Activated B cell treated with CpG ODN at 0.5 μM for 24 hours (primary cell): ENCODE measurements at regions not wholly inside any gene's neighbourhood (a gene's known extent, or its start where the extent isn't known, plus 50 kb on each side); places are given as distances from the start of the nearest gene placed in this dataset.

Experiments used
- ATAC-seq: fragments of 200-7000 bp; cut with Tn5 transposase; one replicate; pipeline ENCODE4 v1.10.0; 2021; ENCODE audit warnings: low read depth, mild to moderate bottlenecking, moderate library complexity
- CTCF ChIA-PET: fragments of 350-600 bp; sonication (Branson Sonifier 250); formaldehyde crosslinking; loops from one replicate; lab custom pipeline; 2021; ENCODE audit warnings: antibody characterized with exemption; lab: Charles Lee
- POLR2A ChIA-PET: fragments of 350-600 bp; sonication (Branson Sonifier 250); formaldehyde crosslinking; loops from one replicate; lab custom pipeline; 2021; ENCODE audit warnings: antibody characterized with exemption; lab: Charles Lee
- DNase-seq: peaks from one replicate; pipeline ENCODE4 v3.0.0; 2022
- H3K27ac Mint-ChIP-seq: one replicate; pipeline ENCODE4 v1.8.0; 2020; ENCODE audit warnings: mixed read lengths
- H3K27me3 Mint-ChIP-seq: one replicate; pipeline ENCODE4 v1.8.0; 2021; ENCODE audit warnings: mixed read lengths
- H3K36me3 Mint-ChIP-seq: one replicate; pipeline ENCODE4 v1.8.0; 2021; ENCODE audit warnings: low read depth, mixed read lengths
- H3K4me1 Mint-ChIP-seq: one replicate; pipeline ENCODE4 v1.8.0; 2021; ENCODE audit warnings: mixed read lengths
- H3K4me3 Mint-ChIP-seq: one replicate; pipeline ENCODE4 v1.8.0; 2020; ENCODE audit warnings: mild to moderate bottlenecking, mixed read lengths
- H3K9me3 Mint-ChIP-seq: one replicate; pipeline ENCODE4 v1.8.0; 2020; ENCODE audit warnings: mixed read lengths
- CTCF ChIP-seq: fragments of 200-600 bp; IDR thresholded peaks from one replicate; pipeline ENCODE4 v1.8.0; 2022; ENCODE audit warnings: antibody characterized with exemption, mild to moderate bottlenecking
- intact Hi-C: fragments of 100-400 bp; cut with micrococcal nuclease; formaldehyde crosslinking; loops from one replicate; pipeline ENCODE4 v1.15.1; 2024

GRCh38 chr1:209456878-209457277 is 126.6 kb upstream of the CAMK1G start:
- Mint-ChIP-seq H3K36me3 (no peaks in the 10 kb centered on the region), H3K4me3 (no peak overlapping the region), H3K4me1 (no peaks in the 10 kb centered on the region), H3K27me3 (peaks cover 15% of the 10 kb centered on the region), H3K27ac (no peak overlapping the region), H3K9me3 (peaks cover 4% of the 10 kb centered on the region)
- ChIA-PET CTCF (no interaction called here), POLR2A (no interaction called here)
- intact Hi-C loops, result no loop called here
- no peak for ATAC-seq
- DNase-seq, result no peak
- no peak for TF ChIP-seq CTCF

- H3K4me3 Mint-ChIP-seq, result no peak overlapping the region
- no peak for DNase-seq
- intact Hi-C loops, result no loop called here
These were observed 126.0 kb upstream of the CAMK1G start for GRCh38 chr1:209457401-209458125.

GRCh38 chr1:209458921-209459320 is 124.6 kb upstream of the CAMK1G start:
- ChIA-PET CTCF (no interaction called here), POLR2A (no interaction called here)
- H3K4me1 Mint-ChIP-seq, result no peaks in the 10 kb centered on the region
- no peaks in the 10 kb centered on the region for H3K36me3 Mint-ChIP-seq
- H3K4me3 Mint-ChIP-seq, result no peak overlapping the region
- no peak for TF ChIP-seq CTCF
- DNase-seq, result no peak
- ATAC-seq, result no peak
- H3K27me3 Mint-ChIP-seq, result peaks cover 15% of the 10 kb centered on the region
- H3K9me3 Mint-ChIP-seq, result peaks cover 4% of the 10 kb centered on the region
- no peak overlapping the region for H3K27ac Mint-ChIP-seq
- intact Hi-C loops, result no loop called here

More at GRCh38 chr1:209457401-209458125, 126.0 kb upstream of the CAMK1G start:
- Mint-ChIP-seq H3K27me3 (peaks cover 15% of the 10 kb centered on the region), H3K36me3 (no peaks in the 10 kb centered on the region), H3K4me1 (no peaks in the 10 kb centered on the region), H3K9me3 (peaks cover 4% of the 10 kb centered on the region), H3K27ac (no peak overlapping the region)
- POLR2A ChIA-PET, result no interaction called here
- CTCF ChIA-PET, result no interaction called here
- no peak for ATAC-seq
- no peak for TF ChIP-seq CTCF

- ChIA-PET POLR2A (no interaction called here), CTCF (no interaction called here)
- Mint-ChIP-seq H3K4me3 (no peak overlapping the region), H3K4me1 (no peaks in the 10 kb centered on the region), H3K9me3 (peaks cover 4% of the 10 kb centered on the region), H3K36me3 (no peaks in the 10 kb centered on the region), H3K27me3 (peaks cover 16% of the 10 kb centered on the region), H3K27ac (no peak overlapping the region)
- intact Hi-C loops, result no loop called here
- no peak for DNase-seq
- ATAC-seq, result no peak
- no peak for TF ChIP-seq CTCF
These were observed 122.3 kb upstream of the CAMK1G start for GRCh38 chr1:209461168-209461567.

GRCh38 chr1:209462433-209462832 is 121.1 kb upstream of the CAMK1G start:
- ChIA-PET POLR2A (no interaction called here), CTCF (no interaction called here)
- Mint-ChIP-seq H3K27ac (no peak overlapping the region), H3K4me1 (no peaks in the 10 kb centered on the region), H3K4me3 (no peak overlapping the region), H3K9me3 (peaks cover 4% of the 10 kb centered on the region), H3K27me3 (peaks cover 17% of the 10 kb centered on the region), H3K36me3 (no peaks in the 10 kb centered on the region)
- ATAC-seq (no peak), DNase-seq (no peak)
- no peak for TF ChIP-seq CTCF
- intact Hi-C loops, result no loop called here
